ENCODE measurements at regions not wholly inside any gene's neighbourhood (a gene's known extent, or its start where the extent isn't known, plus 50 kb on each side); places are given as distances from the start of the nearest gene placed in this dataset.

DNA sequence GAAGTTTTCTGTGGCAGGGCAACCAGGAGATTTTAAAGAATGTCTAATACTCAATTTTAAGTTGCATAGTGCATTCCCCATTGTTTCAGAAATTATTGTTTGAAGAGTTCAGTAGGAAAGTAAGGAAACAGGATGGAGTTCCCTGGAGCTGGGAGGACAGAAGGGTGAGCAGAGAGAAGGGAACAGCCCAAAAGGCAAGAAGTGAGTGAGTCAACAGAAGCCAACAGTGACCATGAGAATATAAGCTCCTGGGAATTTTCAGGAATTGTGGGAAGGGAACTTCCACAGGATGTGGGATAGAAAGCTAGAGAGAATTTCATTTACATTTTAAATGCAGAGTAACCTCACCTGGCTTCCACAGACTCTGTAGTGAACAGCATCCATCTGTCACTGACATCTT, 268.1 kb upstream of the ATP5MC3 start:
- H3K4me1 Mint-ChIP-seq (ENCODE audit: unreplicated experiment), result no peaks in the 10 kb centered on the region
- H3K27me3 Mint-ChIP-seq (ENCODE audit: unreplicated experiment), result no peaks in the 10 kb centered on the region
- H3K36me3 Mint-ChIP-seq (ENCODE audit: unreplicated experiment), result no peaks in the 10 kb centered on the region
- H3K27ac Mint-ChIP-seq (ENCODE audit: unreplicated experiment), result no peak overlapping the region
- TF ChIP-seq, protein P1, sequence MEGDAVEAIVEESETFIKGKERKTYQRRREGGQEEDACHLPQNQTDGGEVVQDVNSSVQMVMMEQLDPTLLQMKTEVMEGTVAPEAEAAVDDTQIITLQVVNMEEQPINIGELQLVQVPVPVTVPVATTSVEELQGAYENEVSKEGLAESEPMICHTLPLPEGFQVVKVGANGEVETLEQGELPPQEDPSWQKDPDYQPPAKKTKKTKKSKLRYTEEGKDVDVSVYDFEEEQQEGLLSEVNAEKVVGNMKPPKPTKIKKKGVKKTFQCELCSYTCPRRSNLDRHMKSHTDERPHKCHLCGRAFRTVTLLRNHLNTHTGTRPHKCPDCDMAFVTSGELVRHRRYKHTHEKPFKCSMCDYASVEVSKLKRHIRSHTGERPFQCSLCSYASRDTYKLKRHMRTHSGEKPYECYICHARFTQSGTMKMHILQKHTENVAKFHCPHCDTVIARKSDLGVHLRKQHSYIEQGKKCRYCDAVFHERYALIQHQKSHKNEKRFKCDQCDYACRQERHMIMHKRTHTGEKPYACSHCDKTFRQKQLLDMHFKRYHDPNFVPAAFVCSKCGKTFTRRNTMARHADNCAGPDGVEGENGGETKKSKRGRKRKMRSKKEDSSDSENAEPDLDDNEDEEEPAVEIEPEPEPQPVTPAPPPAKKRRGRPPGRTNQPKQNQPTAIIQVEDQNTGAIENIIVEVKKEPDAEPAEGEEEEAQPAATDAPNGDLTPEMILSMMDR (IDR thresholded peaks at IDR 0.05), result no peak
- H3K4me3 Mint-ChIP-seq (ENCODE audit: unreplicated experiment), result no peak overlapping the region
- H3K9me3 Mint-ChIP-seq (ENCODE audit: unreplicated experiment), result no peaks in the 10 kb centered on the region
- DNase-seq (ENCODE audit: extremely low spot score, unreplicated experiment), result no peak

- no peaks in the 10 kb centered on the region for H3K36me3 Mint-ChIP-seq (ENCODE audit: unreplicated experiment)
- H3K4me3 Mint-ChIP-seq (ENCODE audit: unreplicated experiment), result no peak overlapping the region
- peaks cover 8% of the 10 kb centered on the region for H3K27me3 Mint-ChIP-seq (ENCODE audit: unreplicated experiment)
- TF ChIP-seq, protein P1 (IDR thresholded peaks at IDR 0.05), result no peak
- no peak for DNase-seq (ENCODE audit: extremely low spot score, unreplicated experiment)
- no peaks in the 10 kb centered on the region for H3K4me1 Mint-ChIP-seq (ENCODE audit: unreplicated experiment)
- no peaks in the 10 kb centered on the region for H3K9me3 Mint-ChIP-seq (ENCODE audit: unreplicated experiment)
- no peak overlapping the region for H3K27ac Mint-ChIP-seq (ENCODE audit: unreplicated experiment)
These were observed 264.7 kb upstream of the ATP5MC3 start for GRCh38 chr2:175446201-175446600.

- peaks cover 13% of the 10 kb centered on the region for H3K27me3 Mint-ChIP-seq (ENCODE audit: unreplicated experiment)
- H3K27ac Mint-ChIP-seq (ENCODE audit: unreplicated experiment), result no peak overlapping the region
These were observed 263.8 kb upstream of the ATP5MC3 start for GRCh38 chr2:175445281-175445680.

GRCh38 chr2:175442441-175442840, 260.9 kb upstream of the ATP5MC3 start:
- Mint-ChIP-seq H3K36me3 (ENCODE audit: unreplicated experiment) (no peaks in the 10 kb centered on the region), H3K4me3 (ENCODE audit: unreplicated experiment) (no peak overlapping the region), H3K4me1 (ENCODE audit: unreplicated experiment) (no peaks in the 10 kb centered on the region), H3K9me3 (ENCODE audit: unreplicated experiment) (no peaks in the 10 kb centered on the region), H3K27ac (ENCODE audit: unreplicated experiment) (no peak overlapping the region), H3K27me3 (ENCODE audit: unreplicated experiment) (peaks cover 15% of the 10 kb centered on the region)
- no peak for DNase-seq (ENCODE audit: extremely low spot score, unreplicated experiment)
- TF ChIP-seq, protein P1 (IDR thresholded peaks at IDR 0.05), result no peak

More at GRCh38 chr2:175445281-175445680, 263.8 kb upstream of the ATP5MC3 start:
- TF ChIP-seq, protein P1 (IDR thresholded peaks at IDR 0.05), result no peak
- no peak overlapping the region for H3K4me3 Mint-ChIP-seq (ENCODE audit: unreplicated experiment)
- H3K36me3 Mint-ChIP-seq (ENCODE audit: unreplicated experiment), result no peaks in the 10 kb centered on the region
- DNase-seq (ENCODE audit: extremely low spot score, unreplicated experiment), result no peak
- no peaks in the 10 kb centered on the region for H3K9me3 Mint-ChIP-seq (ENCODE audit: unreplicated experiment)
- no peaks in the 10 kb centered on the region for H3K4me1 Mint-ChIP-seq (ENCODE audit: unreplicated experiment)

- TF ChIP-seq, protein P1 (IDR thresholded peaks at IDR 0.05), result no peak
- Mint-ChIP-seq H3K4me1 (ENCODE audit: unreplicated experiment) (no peaks in the 10 kb centered on the region), H3K27me3 (ENCODE audit: unreplicated experiment) (peaks cover 15% of the 10 kb centered on the region), H3K36me3 (ENCODE audit: unreplicated experiment) (no peaks in the 10 kb centered on the region), H3K27ac (ENCODE audit: unreplicated experiment) (no peak overlapping the region), H3K9me3 (ENCODE audit: unreplicated experiment) (no peaks in the 10 kb centered on the region), H3K4me3 (ENCODE audit: unreplicated experiment) (no peak overlapping the region)
- DNase-seq (ENCODE audit: extremely low spot score, unreplicated experiment), result no peak
These were observed 259.8 kb upstream of the ATP5MC3 start for GRCh38 chr2:175441181-175441761.

Data from osteocyte (in vitro differentiated cells).